ENCODE measurements at regions not wholly inside any gene's neighbourhood (a gene's known extent, or its start where the extent isn't known, plus 50 kb on each side); places are given as distances from the start of the nearest gene placed in this dataset.

DNA sequence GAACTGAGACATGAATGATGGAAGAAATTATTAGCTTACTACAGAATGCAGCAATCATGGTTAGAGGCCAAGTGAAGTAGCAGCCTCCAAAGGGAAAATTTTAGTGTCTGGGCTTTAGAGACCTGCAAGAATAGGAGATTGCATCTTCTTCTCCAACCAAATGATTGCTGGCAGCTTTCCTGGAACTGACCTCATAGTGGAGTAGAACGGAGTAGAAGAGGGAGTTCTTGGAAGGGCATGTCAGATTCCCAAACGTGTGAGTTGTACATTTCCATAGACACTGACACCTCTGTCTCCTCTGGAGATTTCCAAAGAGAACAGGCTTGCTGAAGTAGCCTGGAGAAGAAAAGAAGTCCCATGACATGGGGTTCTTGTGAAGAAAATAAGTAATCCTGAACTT lies 169.8 kb upstream of the ERBB4 start:
- ATAC-seq: no peak
- no peaks in the 10 kb centered on the region for H3K4me1 Mint-ChIP-seq
- no peaks in the 10 kb centered on the region for H3K36me3 Mint-ChIP-seq (ENCODE audit: low read depth)
- no peak overlapping the region for H3K4me3 Mint-ChIP-seq
- no peaks in the 10 kb centered on the region for H3K9me3 Mint-ChIP-seq
- DNase-seq: no peak
- H3K27ac Mint-ChIP-seq: no peak overlapping the region
- H3K27me3 Mint-ChIP-seq: no peaks in the 10 kb centered on the region

DNA sequence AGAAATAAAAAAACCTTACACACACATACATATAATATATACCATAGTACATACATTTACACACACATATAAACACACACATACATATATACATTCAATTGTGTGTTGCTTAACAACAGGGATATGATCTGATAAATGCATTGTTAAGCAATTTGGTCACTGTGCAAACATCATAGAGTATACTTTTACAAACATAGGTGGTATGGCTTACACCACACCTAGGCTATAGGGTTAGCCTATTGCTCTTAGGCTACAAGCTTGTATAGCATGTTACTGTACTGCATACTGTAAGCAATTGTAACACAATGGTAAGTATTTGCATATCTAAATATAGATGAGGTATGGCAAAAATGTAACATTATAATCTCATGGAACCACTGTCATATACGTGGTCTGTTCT lies 156.8 kb upstream of the ERBB4 start:
- H3K27ac Mint-ChIP-seq: no peak overlapping the region

DNA sequence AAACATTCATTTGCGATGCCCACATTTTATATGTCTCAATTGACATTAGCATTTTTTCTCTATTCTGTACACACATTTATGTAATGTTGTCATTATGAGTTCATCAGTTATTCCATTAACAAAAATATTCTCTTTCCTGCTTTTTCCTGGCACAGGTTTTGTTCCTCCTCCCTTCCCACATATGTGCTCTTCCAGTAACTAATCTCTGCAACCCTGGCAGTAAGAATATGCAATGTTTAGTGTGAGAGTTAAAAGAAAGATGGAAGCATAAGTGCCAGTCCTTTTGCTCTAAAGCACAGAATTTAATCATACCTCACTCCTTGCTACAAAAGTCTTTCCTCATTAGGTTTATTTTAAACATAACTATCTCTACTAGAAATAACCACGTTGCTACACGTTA lies 155.8 kb upstream of the ERBB4 start:
- H3K9me3 Mint-ChIP-seq: no peaks in the 10 kb centered on the region
- DNase-seq: no peak
- H3K4me1 Mint-ChIP-seq: no peaks in the 10 kb centered on the region
- H3K27ac Mint-ChIP-seq: no peak overlapping the region
- H3K4me3 Mint-ChIP-seq: no peak overlapping the region
- no peak for ATAC-seq
- no peaks in the 10 kb centered on the region for H3K36me3 Mint-ChIP-seq (ENCODE audit: low read depth)
- H3K27me3 Mint-ChIP-seq: no peaks in the 10 kb centered on the region

More for the DNA sequence above, 156.8 kb upstream of the ERBB4 start:
- Mint-ChIP-seq H3K9me3 (no peaks in the 10 kb centered on the region), H3K27me3 (no peaks in the 10 kb centered on the region), H3K4me3 (no peak overlapping the region), H3K36me3 (ENCODE audit: low read depth) (no peaks in the 10 kb centered on the region), H3K4me1 (no peaks in the 10 kb centered on the region)
- ATAC-seq (no peak), DNase-seq (no peak)

DNA sequence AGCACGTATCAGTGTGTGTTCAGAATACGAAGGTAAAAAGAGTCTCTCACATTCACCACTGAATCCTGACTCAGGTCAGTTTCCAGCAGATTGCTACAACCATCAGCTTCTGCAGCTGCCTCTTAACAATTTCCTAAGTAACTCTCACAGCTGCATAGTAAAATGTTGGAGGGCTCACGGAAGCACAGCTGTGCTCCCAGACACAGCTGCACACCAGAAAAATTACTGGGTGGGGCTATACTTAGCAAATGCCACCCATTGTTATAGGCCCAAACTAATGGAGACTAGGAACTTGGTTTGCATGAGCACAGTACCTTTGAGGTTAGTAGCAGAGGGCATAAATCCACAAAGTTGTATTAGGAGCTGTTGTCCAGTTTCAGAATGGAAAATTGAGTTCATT lies 153.9 kb upstream of the ERBB4 start:
- Mint-ChIP-seq H3K4me1 (no peaks in the 10 kb centered on the region), H3K27me3 (no peaks in the 10 kb centered on the region), H3K27ac (no peak overlapping the region), H3K9me3 (no peaks in the 10 kb centered on the region), H3K36me3 (ENCODE audit: low read depth) (no peaks in the 10 kb centered on the region), H3K4me3 (no peak overlapping the region)
- ATAC-seq: no peak
- no peak for DNase-seq

DNA sequence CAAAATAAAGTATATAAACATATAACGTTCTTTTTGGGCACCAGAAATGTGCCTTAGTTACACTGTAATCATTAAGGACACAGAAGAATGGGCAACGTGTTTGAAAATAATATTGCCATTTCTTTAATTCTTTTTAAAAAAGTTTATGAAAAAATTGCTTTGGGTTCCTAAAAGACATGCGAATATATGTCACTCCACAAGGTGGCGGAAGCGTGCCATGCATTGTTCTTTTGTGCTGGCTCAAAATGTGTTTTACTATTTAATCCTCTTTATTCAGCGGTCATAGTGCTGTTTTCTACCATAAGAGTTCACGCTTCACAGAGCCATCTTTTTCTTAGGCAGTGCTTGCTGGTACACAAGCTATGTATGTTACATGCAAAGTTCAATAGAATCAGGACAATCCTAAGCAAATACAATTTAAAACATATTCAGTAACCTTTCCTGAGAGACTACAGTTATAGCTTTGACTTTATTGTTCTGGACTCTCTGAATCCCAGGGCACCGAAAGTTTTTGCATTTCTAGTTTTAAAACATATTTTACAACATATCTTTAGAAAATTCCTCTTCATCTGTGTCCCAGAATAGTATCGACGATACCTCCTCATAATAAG lies 147.8 kb upstream of the ERBB4 start:
- Mint-ChIP-seq H3K27ac (no peak overlapping the region), H3K27me3 (peaks cover 2% of the 10 kb centered on the region), H3K36me3 (ENCODE audit: low read depth) (no peaks in the 10 kb centered on the region), H3K4me1 (peaks cover 3% of the 10 kb centered on the region), H3K9me3 (no peaks in the 10 kb centered on the region), H3K4me3 (no peak overlapping the region)
- DNase-seq: peak; percentile 56
- no peak for ATAC-seq

DNA sequence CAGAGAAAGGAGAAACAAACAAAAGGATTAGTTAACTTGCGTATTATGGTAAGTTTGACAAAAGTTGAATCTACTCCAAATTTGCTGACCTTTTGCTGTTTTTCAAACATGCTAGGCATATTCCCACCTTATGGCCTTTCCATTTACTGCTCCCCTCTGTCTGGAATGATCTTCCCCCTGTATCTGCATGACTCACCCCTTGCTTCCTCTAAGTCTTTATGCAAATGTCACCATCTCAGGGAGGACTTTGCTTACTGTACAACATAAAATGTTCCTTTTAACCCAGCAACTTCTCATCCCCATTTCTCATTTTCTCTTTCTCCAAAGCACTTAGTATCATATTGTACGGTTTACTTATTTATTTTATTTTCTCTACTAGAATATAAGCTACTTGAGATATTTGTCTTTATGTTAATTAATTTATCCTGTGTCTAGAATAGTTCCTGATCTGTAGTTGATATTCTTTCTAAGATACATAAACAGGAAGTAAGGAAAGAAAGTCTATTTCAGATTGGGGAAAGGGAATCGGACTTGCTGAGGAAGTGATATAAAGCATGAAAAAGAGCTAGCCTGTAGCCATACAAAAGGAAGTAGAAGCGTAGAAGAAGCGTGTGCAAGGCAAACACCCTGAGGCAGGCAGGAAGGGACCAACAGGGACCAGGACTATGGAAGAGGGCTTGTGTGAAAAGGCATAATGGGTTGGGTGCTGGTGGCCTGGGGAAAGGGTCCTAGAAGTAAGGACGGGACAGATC lies 144.9 kb upstream of the ERBB4 start:
- Mint-ChIP-seq H3K27ac (no peak overlapping the region), H3K9me3 (no peaks in the 10 kb centered on the region), H3K27me3 (peaks cover 2% of the 10 kb centered on the region), H3K36me3 (ENCODE audit: low read depth) (no peaks in the 10 kb centered on the region), H3K4me3 (no peak overlapping the region), H3K4me1 (peaks cover 3% of the 10 kb centered on the region)
- DNase-seq (no peak), ATAC-seq (no peak)

GRCh38 chr2:212682937-212683336 lies 144.3 kb upstream of the ERBB4 start:
- DNase-seq: no peak
- peaks cover 2% of the 10 kb centered on the region for H3K27me3 Mint-ChIP-seq
- H3K36me3 Mint-ChIP-seq (ENCODE audit: low read depth): no peaks in the 10 kb centered on the region
- no peak for ATAC-seq
- peaks cover 3% of the 10 kb centered on the region for H3K4me1 Mint-ChIP-seq
- H3K9me3 Mint-ChIP-seq: no peaks in the 10 kb centered on the region
- no peak overlapping the region for H3K4me3 Mint-ChIP-seq
- H3K27ac Mint-ChIP-seq: no peak overlapping the region

DNA sequence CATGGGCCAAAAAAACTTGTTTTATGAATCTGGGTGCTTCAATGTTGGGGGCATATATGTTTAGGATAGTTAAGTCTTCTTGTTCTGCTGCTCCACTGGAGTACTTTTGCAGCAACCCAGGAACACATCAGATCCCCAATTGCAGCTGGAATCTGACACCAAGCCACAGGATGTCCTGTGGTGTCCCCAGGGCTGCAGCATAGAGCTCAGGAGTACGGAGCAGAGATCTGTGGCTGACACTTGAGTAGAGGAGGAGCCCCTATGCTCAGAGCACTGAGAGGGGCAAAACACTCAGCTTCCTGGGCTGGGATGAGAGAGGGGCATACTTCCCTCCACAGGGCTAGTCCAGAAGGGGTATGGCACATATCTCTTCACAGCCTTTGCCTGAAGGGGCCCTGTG lies 138.9 kb upstream of the ERBB4 start:
- Mint-ChIP-seq H3K9me3 (no peaks in the 10 kb centered on the region), H3K27me3 (peaks cover 7% of the 10 kb centered on the region), H3K27ac (no peak overlapping the region), H3K4me1 (no peaks in the 10 kb centered on the region), H3K4me3 (no peak overlapping the region), H3K36me3 (ENCODE audit: low read depth) (no peaks in the 10 kb centered on the region)
- no peak for DNase-seq
- no peak for ATAC-seq

DNA sequence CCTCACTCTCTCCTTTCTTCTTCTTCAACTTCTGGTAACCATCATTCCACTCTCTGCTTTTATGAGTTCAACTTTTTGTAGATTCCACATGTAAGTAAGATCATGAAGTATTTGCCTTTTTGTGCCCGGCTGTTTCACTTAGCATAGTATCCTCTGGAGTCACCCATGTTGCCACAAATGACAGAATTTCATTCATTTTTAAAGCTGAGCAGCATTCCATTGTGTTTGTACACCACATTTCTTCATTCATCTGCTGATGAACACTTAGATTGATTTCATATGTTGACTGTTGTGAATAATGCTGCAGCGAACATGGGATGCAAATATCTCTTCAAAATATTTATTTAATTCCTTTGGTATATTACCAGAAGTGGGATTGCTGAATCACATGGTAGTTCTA lies 133.6 kb upstream of the ERBB4 start:
- Mint-ChIP-seq H3K27me3 (peaks cover 7% of the 10 kb centered on the region), H3K4me1 (no peaks in the 10 kb centered on the region), H3K4me3 (no peak overlapping the region), H3K36me3 (ENCODE audit: low read depth) (no peaks in the 10 kb centered on the region), H3K9me3 (no peaks in the 10 kb centered on the region), H3K27ac (no peak overlapping the region)
- DNase-seq: no peak
- ATAC-seq: no peak

- Mint-ChIP-seq H3K27ac (no peak overlapping the region), H3K4me3 (no peak overlapping the region), H3K36me3 (ENCODE audit: low read depth) (no peaks in the 10 kb centered on the region), H3K4me1 (no peaks in the 10 kb centered on the region), H3K9me3 (no peaks in the 10 kb centered on the region), H3K27me3 (peaks cover 2% of the 10 kb centered on the region)
- DNase-seq: no peak
- no peak for ATAC-seq
Observed at GRCh38 chr2:212669761-212670160, 131.2 kb upstream of the ERBB4 start.

GRCh38 chr2:212667751-212668316 lies 129.2 kb upstream of the ERBB4 start:
- Mint-ChIP-seq H3K27ac (no peak overlapping the region), H3K9me3 (no peaks in the 10 kb centered on the region), H3K4me3 (no peak overlapping the region), H3K4me1 (no peaks in the 10 kb centered on the region), H3K27me3 (no peaks in the 10 kb centered on the region), H3K36me3 (ENCODE audit: low read depth) (no peaks in the 10 kb centered on the region)
- DNase-seq (no peak), ATAC-seq (no peak)

- Mint-ChIP-seq H3K4me3 (no peak overlapping the region), H3K9me3 (no peaks in the 10 kb centered on the region), H3K27me3 (peaks cover 2% of the 10 kb centered on the region)
Observed at GRCh38 chr2:212665948-212666347, 127.3 kb upstream of the ERBB4 start.

GRCh38 chr2:212659441-212659840 lies 120.8 kb upstream of the ERBB4 start:
- no peaks in the 10 kb centered on the region for H3K36me3 Mint-ChIP-seq (ENCODE audit: low read depth)
- no peak for DNase-seq
- no peaks in the 10 kb centered on the region for H3K4me1 Mint-ChIP-seq
- peaks cover 9% of the 10 kb centered on the region for H3K27me3 Mint-ChIP-seq
- ATAC-seq: no peak
- H3K27ac Mint-ChIP-seq: no peak overlapping the region
- peaks cover 14% of the 10 kb centered on the region for H3K9me3 Mint-ChIP-seq
- no peak overlapping the region for H3K4me3 Mint-ChIP-seq

More at GRCh38 chr2:212665948-212666347, 127.3 kb upstream of the ERBB4 start:
- no peak for DNase-seq
- H3K36me3 Mint-ChIP-seq (ENCODE audit: low read depth): no peaks in the 10 kb centered on the region
- no peak for ATAC-seq
- no peaks in the 10 kb centered on the region for H3K4me1 Mint-ChIP-seq
- H3K27ac Mint-ChIP-seq: no peak overlapping the region

- H3K27ac Mint-ChIP-seq: no peak overlapping the region
- no peaks in the 10 kb centered on the region for H3K4me1 Mint-ChIP-seq
- H3K4me3 Mint-ChIP-seq: no peak overlapping the region
- ATAC-seq: no peak
- no peaks in the 10 kb centered on the region for H3K36me3 Mint-ChIP-seq (ENCODE audit: low read depth)
- no peak for DNase-seq
- H3K27me3 Mint-ChIP-seq: no peaks in the 10 kb centered on the region
- H3K9me3 Mint-ChIP-seq: no peaks in the 10 kb centered on the region
Observed at GRCh38 chr2:212649646-212650045, 111.0 kb upstream of the ERBB4 start.

DNA sequence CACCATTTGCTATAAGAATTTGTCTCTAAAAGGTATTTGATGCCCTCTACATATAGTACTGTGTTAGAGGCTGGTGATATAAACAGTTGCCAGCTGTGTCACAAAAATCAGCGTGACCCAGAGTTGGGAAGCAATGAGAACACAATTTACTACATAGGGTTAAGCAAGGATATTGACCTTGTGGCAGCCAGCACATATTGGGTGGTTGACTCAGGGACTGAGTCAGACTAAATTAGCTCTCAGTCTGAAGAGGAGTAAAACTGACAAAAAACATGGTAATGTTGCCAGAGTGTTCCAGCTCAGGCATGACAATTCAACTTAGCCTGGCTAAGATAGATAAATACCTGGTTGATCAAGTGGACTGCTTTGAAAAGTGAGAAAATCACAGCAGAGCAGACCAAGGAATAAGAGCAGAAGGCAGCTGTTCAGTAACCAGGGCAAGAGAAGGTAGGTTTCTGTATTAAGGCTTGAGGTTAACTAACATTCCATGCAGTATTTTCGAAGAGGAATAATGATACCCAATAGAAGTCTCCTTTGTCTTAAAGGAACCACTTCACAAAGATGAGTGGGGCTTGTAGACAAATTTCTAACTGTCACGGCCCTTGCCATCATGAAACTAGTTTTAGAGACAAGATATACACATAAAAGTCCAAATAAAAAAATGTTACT lies 108.2 kb upstream of the ERBB4 start:
- H3K27ac Mint-ChIP-seq: no peak overlapping the region
- H3K4me3 Mint-ChIP-seq: no peak overlapping the region
- H3K9me3 Mint-ChIP-seq: no peaks in the 10 kb centered on the region
- no peaks in the 10 kb centered on the region for H3K27me3 Mint-ChIP-seq
- ATAC-seq (no peak), DNase-seq (no peak)
- no peaks in the 10 kb centered on the region for H3K36me3 Mint-ChIP-seq (ENCODE audit: low read depth)
- no peaks in the 10 kb centered on the region for H3K4me1 Mint-ChIP-seq

All from activated naive CD8-positive, alpha-beta T cell treated with anti-CD3 and anti-CD28 coated beads, Interleukin-2, amount 50 U/mL, for 24 hours (primary cell).